SIG-M5 treated with dmso at 0.1 percent for 504 hours (cell line): ENCODE measurements at regions not wholly inside any gene's neighbourhood (a gene's known extent, or its start where the extent isn't known, plus 50 kb on each side); places are given as distances from the start of the nearest gene placed in this dataset.

ENCODE experiments used
- DNase-seq: peaks from one replicate; lab custom pipeline; 2025; ENCODE audit not compliant: unreplicated experiment; lab: John Stamatoyannopoulos, UW

- no peak for DNase-seq
These were observed 146.8 kb upstream of the SOX9 start for GRCh38 chr17:71974051-71974450.

GRCh38 chr17:71975331-71975801 is 145.5 kb upstream of the SOX9 start:
- DNase-seq: no peak

- no peak for DNase-seq
These were observed 144.7 kb upstream of the SOX9 start for GRCh38 chr17:71976011-71976649.

- no peak for DNase-seq
These were observed 142.4 kb upstream of the SOX9 start for GRCh38 chr17:71978435-71978834.

GRCh38 chr17:71980171-71980570 is 140.6 kb upstream of the SOX9 start:
- no peak for DNase-seq

GRCh38 chr17:71983828-71984227 is 137.0 kb upstream of the SOX9 start:
- no peak for DNase-seq

- DNase-seq: no peak
These were observed 135.4 kb upstream of the SOX9 start for GRCh38 chr17:71985111-71986039.

- DNase-seq: no peak
These were observed 133.9 kb upstream of the SOX9 start for GRCh38 chr17:71986886-71987285.

- no peak for DNase-seq
These were observed 133.2 kb upstream of the SOX9 start for GRCh38 chr17:71987634-71988033.

GRCh38 chr17:71989117-71989516 is 131.7 kb upstream of the SOX9 start:
- DNase-seq: no peak

GRCh38 chr17:71993363-71993762 is 127.5 kb upstream of the SOX9 start:
- no peak for DNase-seq

- DNase-seq: no peak
These were observed 125.2 kb upstream of the SOX9 start for GRCh38 chr17:71995590-71995989.

GRCh38 chr17:72004011-72004427 is 116.8 kb upstream of the SOX9 start:
- DNase-seq: no peak

GRCh38 chr17:72004611-72005331 is 116.0 kb upstream of the SOX9 start:
- DNase-seq: no peak

GRCh38 chr17:72005332-72006163 is 115.3 kb upstream of the SOX9 start:
- no peak for DNase-seq

GRCh38 chr17:72008236-72008876 is 112.5 kb upstream of the SOX9 start:
- no peak for DNase-seq

- DNase-seq: no peak
These were observed 109.3 kb upstream of the SOX9 start for GRCh38 chr17:72011561-72011960.

GRCh38 chr17:72021417-72022041 is 99.3 kb upstream of the SOX9 start:
- DNase-seq: no peak

- no peak for DNase-seq
These were observed 98.2 kb upstream of the SOX9 start for GRCh38 chr17:72022328-72023275.
